Endothelial cell of umbilical vein (primary cell): ENCODE measurements at regions not wholly inside any gene's neighbourhood (a gene's known extent, or its start where the extent isn't known, plus 50 kb on each side); places are given as distances from the start of the nearest gene placed in this dataset.

ENCODE experiments used
- BruUV-seq: library from RNA; stranded (reverse); fragments of 400-500 nt; replicated peaks from 2 replicates; lab custom pipeline; 2021; lab: Mats Ljungman, UMichigan
- CTCF ChIA-PET: fragments of 300-600, 350-600 bp; sonication (Branson Sonifier 250); formaldehyde crosslinking; loops from one replicate; lab custom pipeline; 2021; ENCODE audit warnings: antibody characterized with exemption, inconsistent platforms; lab: Charles Lee
- POLR2A ChIA-PET: fragments of 300-600, 350-600 bp; sonication (Branson Sonifier 250); formaldehyde crosslinking; loops from one replicate; lab custom pipeline; 2021; ENCODE audit warnings: antibody characterized with exemption, inconsistent platforms; lab: Charles Lee
- DNase-seq: peaks from one replicate; pipeline ENCODE4 v3.0.0-alpha.2; 2011; ENCODE audit warnings: low read depth, low spot score
- FAIRE-seq: peaks from 2 replicates; lab custom pipeline; 2011; peaks lifted over from hg19 to GRCh38; lab: Jason Lieb, UNC
- H2AFZ ChIP-seq: 2 replicates; pipeline ENCODE4 v1.6.0; 2012; ENCODE audit warnings: low read depth, low read length, control low read depth, inconsistent platforms
- H3K27ac ChIP-seq: 2 replicates; pipeline ENCODE4 v1.5.1; 2011; ENCODE audit warnings: low read depth, mild to moderate bottlenecking, control low read depth, low read length, moderate library complexity; ENCODE audit not compliant: insufficient read depth
- H3K27me3 ChIP-seq, 2 experiments: 2 replicates each; pipeline versions ENCODE4 v1.6.0 to v1.6.1; 2011; ENCODE audit warnings: low read length in 2 of 2, mixed read lengths in 1 of 2; ENCODE audit not compliant: control insufficient read depth in 2 of 2, insufficient read depth in 2 of 2
- H3K36me3 ChIP-seq, 2 experiments: 2 replicates in 1 of 2; 3 replicates in 1 of 2; pipeline ENCODE4 v1.5.1; 2011; ENCODE audit warnings: low read length in 2 of 2, mild to moderate bottlenecking in 1 of 2, moderate library complexity in 1 of 2; ENCODE audit not compliant: control insufficient read depth in 2 of 2, insufficient read depth in 2 of 2; ENCODE audit errors: extremely low read depth in 1 of 2
- H3K4me1 ChIP-seq: 3 replicates; pipeline ENCODE4 v1.5.1; 2011; ENCODE audit warnings: mild to moderate bottlenecking, low read length; ENCODE audit not compliant: control insufficient read depth, insufficient read depth; ENCODE audit errors: extremely low read depth
- H3K4me2 ChIP-seq: 2 replicates; pipeline ENCODE4 v1.6.1; 2011; ENCODE audit warnings: low read length, control low read depth, mixed read lengths; ENCODE audit not compliant: insufficient read depth
- H3K4me3 ChIP-seq, 3 experiments: fragments of 200-600 bp in 1 of 3; sonication (generic), shearing (Covaris generic) in 1 of 3; replicated peaks in 1 of 3; 2 replicates each; pipeline ENCODE4 v1.5.1; 2011 to 2016; ENCODE audit warnings: control low read depth in 3 of 3, low read length in 3 of 3, mild to moderate bottlenecking in 2 of 3, inconsistent platforms in 1 of 3, low read depth in 1 of 3, moderate library complexity in 1 of 3; ENCODE audit not compliant: insufficient read depth in 1 of 3
- H3K79me2 ChIP-seq: 2 replicates; pipeline ENCODE4 v1.6.0; 2012; ENCODE audit warnings: low read length, inconsistent platforms; ENCODE audit not compliant: control insufficient read depth, insufficient read depth
- H3K9ac ChIP-seq: replicated peaks from 2 replicates; pipeline ENCODE3; 2011; ENCODE audit warnings: low read length, control low read depth; ENCODE audit not compliant: insufficient read depth; ENCODE audit errors: extremely low read depth
- H3K9me1 ChIP-seq: replicated peaks from 3 replicates; pipeline ENCODE4 v1.6.0; 2011; ENCODE audit warnings: mild to moderate bottlenecking, low read length; ENCODE audit not compliant: control insufficient read depth, insufficient read depth; ENCODE audit errors: extremely low read depth
- H3K9me3 ChIP-seq: replicated peaks from 2 replicates; pipeline ENCODE4 v1.5.1; 2012; ENCODE audit warnings: low read length, inconsistent platforms; ENCODE audit not compliant: control insufficient read depth, insufficient read depth
- H4K20me1 ChIP-seq: replicated peaks from 2 replicates; pipeline ENCODE3; 2011; ENCODE audit warnings: mild to moderate bottlenecking, low read length; ENCODE audit not compliant: control insufficient read depth, insufficient read depth; ENCODE audit errors: extremely low read depth
- CTCF ChIP-seq, 2 donors: IDR thresholded peaks; 1 replicate in 1 of 2; 2 replicates in 1 of 2; pipeline ENCODE4 v1.5.1; 2011; ENCODE audit warnings: low read length in 2 of 2, mild to moderate bottlenecking in 2 of 2, moderate library complexity in 2 of 2, control low read depth in 1 of 2, inconsistent platforms in 1 of 2, low read depth in 1 of 2; ENCODE audit not compliant: insufficient read depth in 1 of 2; ENCODE audit errors: extremely low read depth in 1 of 2
- EZH2 ChIP-seq: IDR thresholded peaks from 2 replicates; pipeline ENCODE4 v1.6.1; 2012; ENCODE audit warnings: borderline replicate concordance, low read depth, mild to moderate bottlenecking, moderate library complexity, low read length, inconsistent platforms; ENCODE audit not compliant: severe bottlenecking
- FOS ChIP-seq: IDR thresholded peaks from 2 replicates; pipeline ENCODE4 v1.6.1; 2011; ENCODE audit warnings: mild to moderate bottlenecking, low read length, moderate library complexity, borderline replicate concordance; ENCODE audit not compliant: insufficient read depth
- JUN ChIP-seq: IDR thresholded peaks from 2 replicates; pipeline ENCODE4 v1.6.1; 2011; ENCODE audit warnings: borderline replicate concordance, low read depth; ENCODE audit not compliant: insufficient read length, insufficient read depth
- MAX ChIP-seq: IDR thresholded peaks from 2 replicates; pipeline ENCODE4 v1.6.1; 2011; ENCODE audit not compliant: insufficient read depth, insufficient read length
- MYC ChIP-seq: IDR thresholded peaks from one replicate; pipeline ENCODE4 v1.6.1; 2011; ENCODE audit warnings: mild to moderate bottlenecking, low read depth, low read length
- POLR2A ChIP-seq: IDR thresholded peaks from 2 replicates; pipeline ENCODE4 v1.6.1; 2012; ENCODE audit warnings: low read depth, mild to moderate bottlenecking, control low read depth, low read length
- POLR2AphosphoS5 ChIP-seq: IDR thresholded peaks from 2 replicates; pipeline ENCODE4 v1.6.1; 2012; ENCODE audit warnings: low read depth, mild to moderate bottlenecking, control low read depth, low read length, moderate library complexity; ENCODE audit not compliant: insufficient read depth
- dilution Hi-C: fragments of 300-500 bp; cut with MboI; formaldehyde crosslinking; loops from one replicate; pipeline ENCODE4 v1.15.0; 2019; ENCODE audit warnings: low sequenced_read_pairs; ENCODE audit not compliant: extremely low pct_ligation_motif_present
- intact Hi-C: fragments of 100-400 bp; cut with micrococcal nuclease; formaldehyde crosslinking; loops from one replicate; pipeline ENCODE4 v1.10.0; 2022

- H3K4me1 ChIP-seq = no peaks in the 10 kb centered on the region
- H2AFZ ChIP-seq = no peak overlapping the region
- H3K9me1 ChIP-seq = no peaks in the 10 kb centered on the region
- dilution Hi-C loops = no loop called here
- intact Hi-C loops = no loop called here
- no peak overlapping the region for H3K9ac ChIP-seq
- H4K20me1 ChIP-seq = no peaks in the 10 kb centered on the region
- no peak overlapping the region for H3K27ac ChIP-seq
- no peaks in the 10 kb centered on the region for H3K27me3 ChIP-seq
- FAIRE-seq (no peak), DNase-seq (no peak)
- H3K4me2 ChIP-seq = no peak overlapping the region
- ChIA-PET POLR2A (no interaction called here), CTCF (no interaction called here)
- H3K4me3 ChIP-seq = no peak overlapping the region
- no peaks in the 10 kb centered on the region for H3K36me3 ChIP-seq
- no TSS peak for BruUV-seq
- peaks cover 6% of the 10 kb centered on the region for H3K9me3 ChIP-seq
- no peaks in the 10 kb centered on the region for H3K79me2 ChIP-seq
- TF ChIP-seq MAX (no peak), FOS (no peak), MYC (no peak), POLR2A (no peak), CTCF (IDR thresholded peaks at IDR 0.05; ENCODE audit: extremely low read depth in 1 of 2, insufficient read depth in 1 of 2, low read depth in 1 of 2, low read length in 2 of 2) (no peak)
Measured at GRCh38 chr9:65437724-65438123, 152.7 kb upstream of the FOXD4L5 start.

GRCh38 chr9:65435464-65435863 is 150.5 kb upstream of the FOXD4L5 start:
- Histone ChIP-seq H3K9me3 (peaks cover 9% of the 10 kb centered on the region), H3K4me1 (no peaks in the 10 kb centered on the region), H3K27ac (no peak overlapping the region), H3K79me2 (no peaks in the 10 kb centered on the region), H3K36me3 (no peaks in the 10 kb centered on the region), H3K9me1 (no peaks in the 10 kb centered on the region), H3K9ac (no peak overlapping the region), H3K4me3 (no peak overlapping the region), H4K20me1 (no peaks in the 10 kb centered on the region), H3K27me3 (no peaks in the 10 kb centered on the region), H2AFZ (no peak overlapping the region), H3K4me2 (no peak overlapping the region)
- dilution Hi-C loops (no loop called here), intact Hi-C loops (no loop called here)
- BruUV-seq = no TSS peak
- CTCF ChIA-PET = no interaction called here
- FAIRE-seq (no peak), DNase-seq (no peak)
- no peak for TF ChIP-seq EZH2
- TF ChIP-seq POLR2A = no peak
- TF ChIP-seq FOS = no peak
- TF ChIP-seq POLR2AphosphoS5 = no peak
- no peak for TF ChIP-seq JUN
- POLR2A ChIA-PET = no interaction called here
